DMS79 treated with DMSO at 0.1 percent for 48 hours (cell line): ENCODE measurements at regions not wholly inside any gene's neighbourhood (a gene's known extent, or its start where the extent isn't known, plus 50 kb on each side); places are given as distances from the start of the nearest gene placed in this dataset.

Experiments used
- DNase-seq: peaks from one replicate; lab custom pipeline; 2025; lab: John Stamatoyannopoulos, UW

GRCh38 chr7:106482091-106482490 lies 178.9 kb downstream of the CCDC71L start:
- DNase-seq: no peak

- no peak for DNase-seq
Measured at GRCh38 chr7:106480616-106481031, 180.3 kb downstream of the CCDC71L start.

GRCh38 chr7:106480161-106480579 lies 180.8 kb downstream of the CCDC71L start:
- no peak for DNase-seq

GRCh38 chr7:106476751-106477150 lies 184.2 kb downstream of the CCDC71L start:
- no peak for DNase-seq

GRCh38 chr7:106472741-106473140 lies 188.0 kb upstream of the NAMPT start:
- DNase-seq: no peak

- DNase-seq: no peak
Measured at GRCh38 chr7:106471686-106472440, 187.1 kb upstream of the NAMPT start.

- DNase-seq: no peak
Measured at GRCh38 chr7:106471021-106471420, 186.2 kb upstream of the NAMPT start.

GRCh38 chr7:106466867-106467266 lies 182.1 kb upstream of the NAMPT start:
- no peak for DNase-seq

GRCh38 chr7:106465704-106466468 lies 181.1 kb upstream of the NAMPT start:
- no peak for DNase-seq

GRCh38 chr7:106464651-106465050 lies 179.9 kb upstream of the NAMPT start:
- no peak for DNase-seq

GRCh38 chr7:106463851-106464611 lies 179.2 kb upstream of the NAMPT start:
- no peak for DNase-seq

GRCh38 chr7:106462914-106463482 lies 178.2 kb upstream of the NAMPT start:
- DNase-seq: no peak

GRCh38 chr7:106462365-106462859 lies 177.6 kb upstream of the NAMPT start:
- peak; percentile 37 for DNase-seq

GRCh38 chr7:106460792-106461254 lies 176.0 kb upstream of the NAMPT start:
- DNase-seq: no peak

- DNase-seq: no peak
Measured at GRCh38 chr7:106459397-106460072, 174.8 kb upstream of the NAMPT start.

- DNase-seq: no peak
Measured at GRCh38 chr7:106457678-106458077, 172.9 kb upstream of the NAMPT start.

GRCh38 chr7:106456329-106456728 lies 171.5 kb upstream of the NAMPT start:
- DNase-seq: no peak

GRCh38 chr7:106452031-106452851 lies 167.5 kb upstream of the NAMPT start:
- no peak for DNase-seq

- no peak for DNase-seq
Measured at GRCh38 chr7:106451171-106451570, 166.4 kb upstream of the NAMPT start.

GRCh38 chr7:106450716-106451115 lies 165.9 kb upstream of the NAMPT start:
- DNase-seq: no peak
